ENCODE measurements at regions not wholly inside any gene's neighbourhood (a gene's known extent, or its start where the extent isn't known, plus 50 kb on each side); places are given as distances from the start of the nearest gene placed in this dataset.

GRCh38 chr13:104408733-104409132 lies 1342.5 kb upstream of the SLC10A2 start:
- H2BK20ac ChIP-seq (ENCODE audit: low read length): no peak overlapping the region
- H4K8ac ChIP-seq (ENCODE audit: extremely low read depth, insufficient read depth, low read length): no peak overlapping the region
- no peaks in the 10 kb centered on the region for H3K23me2 ChIP-seq (ENCODE audit: low read depth, low read length)
- H3K4ac ChIP-seq (replicated peaks; ENCODE audit: insufficient read length, low read depth, low read length): no peak overlapping the region
- no peak overlapping the region for H2BK120ac ChIP-seq (replicated peaks; ENCODE audit: low read depth, low read length)
- H3K27me3 ChIP-seq (replicated peaks in 1 of 4; ENCODE audit: control insufficient read depth in 3 of 4, extremely low read depth in 1 of 4, insufficient read depth in 3 of 4, low read length in 3 of 4): no peaks in the 10 kb centered on the region
- H3K79me2 ChIP-seq (ENCODE audit: control insufficient read depth in 1 of 2, insufficient read depth in 2 of 2, low read length in 2 of 2): no peaks in the 10 kb centered on the region
- no peak overlapping the region for H2BK12ac ChIP-seq (ENCODE audit: low read depth, low read length)
- no peak overlapping the region for H2BK5ac ChIP-seq (ENCODE audit: low read depth, low read length)
- no peak overlapping the region for H3K4me2 ChIP-seq (ENCODE audit: insufficient read depth in 1 of 2, low read depth in 2 of 2, low read length in 2 of 2)
- no peak overlapping the region for H2BK15ac ChIP-seq (ENCODE audit: low read length)
- H3K4me1 ChIP-seq (replicated peaks in 1 of 4; ENCODE audit: control insufficient read depth in 3 of 4, insufficient read depth in 4 of 4, low read length in 3 of 4): no peaks in the 10 kb centered on the region
- H3K23ac ChIP-seq (ENCODE audit: insufficient read length): no peak overlapping the region
- no peak overlapping the region for H3K14ac ChIP-seq (ENCODE audit: insufficient read length)
- no peak overlapping the region for H3K27ac ChIP-seq (ENCODE audit: low read depth, low read length)
- no peaks in the 10 kb centered on the region for H4K20me1 ChIP-seq (replicated peaks in 1 of 2; ENCODE audit: control insufficient read depth in 1 of 2, insufficient read depth in 2 of 2, low read length in 2 of 2)
- TF ChIP-seq ZNF274 (IDR thresholded peaks at IDR 0.05; ENCODE audit: borderline replicate concordance, extremely low read depth, low read length) (no peak), SRF (IDR thresholded peaks at IDR 0.05; ENCODE audit: low read depth, low read length) (no peak), ASH2L (IDR thresholded peaks at IDR 0.05; ENCODE audit: low read length) (no peak), YY1 (IDR thresholded peaks at IDR 0.05; ENCODE audit: low read depth, low read length) (no peak)
- no peak for DNase-seq (ENCODE audit: low read depth in 1 of 2, low spot score in 2 of 2)
- no peak overlapping the region for H3K9ac ChIP-seq (replicated peaks in 1 of 4; ENCODE audit: extremely low read depth in 1 of 4, low read depth in 3 of 4, low read length in 3 of 4)
- H3K79me1 ChIP-seq (ENCODE audit: low read depth, low read length): no peaks in the 10 kb centered on the region
- no peaks in the 10 kb centered on the region for H3K9me3 ChIP-seq (ENCODE audit: insufficient read depth in 2 of 2, low read depth in 1 of 2, low read length in 1 of 2)
- no peak overlapping the region for H4K5ac ChIP-seq (ENCODE audit: insufficient read length, low read depth, low read length)
- H3K36me3 ChIP-seq (ENCODE audit: control insufficient read depth in 2 of 4, insufficient read depth in 4 of 4, low read length in 3 of 4): no peaks in the 10 kb centered on the region
- 87% methylated on average over 1 of the region's 1 CpG; no CpG with 5 or more reads in 1 of the 2 experiments for WGBS, 2 experiments (ENCODE audit: extremely low coverage in 1 of 2, insufficient coverage in 1 of 2, insufficient read length in 1 of 2, insufficient replicate concordance in 2 of 2, low coverage in 1 of 2, low lambda C conversion rate in 2 of 2, missing lambda C conversion rate in 1 of 2)
- no peak overlapping the region for H4K91ac ChIP-seq (replicated peaks; ENCODE audit: insufficient read length, low read length)
- no peak overlapping the region for H3K56ac ChIP-seq (replicated peaks; ENCODE audit: insufficient read length, low read depth, low read length)
- POLR2A ChIA-PET (ENCODE audit: partially characterized antibody): no interaction called here
- no peak overlapping the region for H3K18ac ChIP-seq (ENCODE audit: extremely low read depth, low read length)
- H2AFZ ChIP-seq (ENCODE audit: low read length): no peak overlapping the region
- FAIRE-seq: no peak
- CTCF ChIA-PET (ENCODE audit: partially characterized antibody): interaction anchor here (0.7 kb wide), 1 partner anchor 1115 kb away, joined by 3 read pairs; no protein-coding TSS in a partner anchor
- no peak overlapping the region for H2AK5ac ChIP-seq (ENCODE audit: low read depth, low read length)
- no peak overlapping the region for H3K4me3 ChIP-seq (ENCODE audit: extremely low read depth in 1 of 4, insufficient read depth in 2 of 4, low read depth in 3 of 4, low read length in 4 of 4)
